ENCODE measurements at regions not wholly inside any gene's neighbourhood (a gene's known extent, or its start where the extent isn't known, plus 50 kb on each side); places are given as distances from the start of the nearest gene placed in this dataset.
"Not testable (repeated sequence)": the region's sequence is repeated elsewhere in the genome, so short reads cannot be mapped to it uniquely, and the experiment has no call there.

DNA sequence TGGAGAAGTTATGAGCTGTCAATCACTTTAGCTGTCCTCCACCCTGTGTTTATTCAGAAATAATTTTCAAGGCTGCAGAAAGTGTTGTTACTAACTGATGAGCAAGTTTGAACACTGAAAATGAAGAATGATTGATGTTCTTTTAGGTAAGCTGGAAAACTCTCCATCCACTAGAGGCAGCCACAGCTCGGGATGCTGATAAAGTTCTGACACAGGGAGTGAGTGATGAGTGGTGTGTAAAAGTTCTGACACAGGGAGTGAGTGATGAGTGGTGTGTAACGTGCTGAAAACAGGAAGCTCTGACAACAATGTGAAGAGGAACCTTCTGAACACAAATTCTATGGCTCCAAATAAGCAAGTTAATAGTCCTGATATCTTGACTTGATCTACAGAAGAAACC, 197.5 kb upstream of the PTBP2 start:
- Mint-ChIP-seq H3K36me3 (no peaks in the 10 kb centered on the region), H3K4me3 (no peak overlapping the region), H3K4me1 (no peaks in the 10 kb centered on the region), H3K27ac (no peak overlapping the region), H3K9me3 (peaks cover 14% of the 10 kb centered on the region), H3K27me3 (no peaks in the 10 kb centered on the region)
- DNase-seq, result no peak

DNA sequence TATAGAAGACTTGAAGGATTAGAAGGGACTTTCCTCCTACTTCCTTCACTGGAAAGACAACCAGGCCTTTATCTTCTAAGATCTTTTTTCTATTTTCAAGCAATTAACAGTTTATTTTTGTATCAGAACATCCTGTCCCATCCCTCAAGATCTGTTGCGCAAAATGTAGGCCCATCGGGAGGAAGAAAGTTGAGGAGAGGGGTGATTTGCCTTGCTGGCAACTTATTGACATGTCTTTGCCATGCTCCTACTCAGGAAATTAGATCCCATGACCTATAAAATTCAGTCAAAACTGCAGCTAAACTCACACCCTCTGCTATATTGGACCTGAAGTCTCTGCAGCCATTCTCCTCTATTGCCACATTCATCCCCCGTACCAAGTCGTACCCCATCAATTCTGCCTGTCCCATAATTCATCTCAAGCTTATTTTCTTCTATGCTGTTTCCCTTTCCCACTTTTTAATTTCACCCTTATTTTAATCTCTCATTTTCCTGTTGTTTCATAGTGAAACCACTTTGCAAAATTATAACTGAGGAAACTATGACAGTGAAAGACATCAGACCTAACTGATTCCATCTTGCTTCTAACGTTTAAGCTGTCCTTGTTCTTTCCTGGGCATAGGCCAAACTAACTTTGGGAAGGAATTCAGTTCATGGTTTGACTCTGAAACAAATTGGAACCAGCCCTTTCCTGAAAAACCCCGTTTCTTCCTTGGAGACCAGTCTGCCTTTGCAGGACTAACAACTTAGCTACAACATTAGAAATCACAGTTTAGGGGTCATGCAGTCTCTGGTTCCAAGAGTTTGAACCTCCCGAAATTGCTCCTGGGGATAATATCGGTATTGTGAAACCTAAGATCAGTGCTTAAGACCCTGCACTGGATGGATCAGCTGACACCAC, 195.7 kb upstream of the PTBP2 start:
- Mint-ChIP-seq H3K27ac (no peak overlapping the region), H3K27me3 (no peaks in the 10 kb centered on the region), H3K4me3 (no peak overlapping the region), H3K36me3 (no peaks in the 10 kb centered on the region), H3K9me3 (peaks cover 14% of the 10 kb centered on the region), H3K4me1 (no peaks in the 10 kb centered on the region)
- DNase-seq, result no peak

- not testable (repeated sequence) for H3K36me3 Mint-ChIP-seq, H3K27ac Mint-ChIP-seq, DNase-seq, H3K4me1 Mint-ChIP-seq, H3K27me3 Mint-ChIP-seq, H3K4me3 Mint-ChIP-seq
- H3K9me3 Mint-ChIP-seq, result peaks cover 18% of the 10 kb centered on the region
Observed at GRCh38 chr1:96528672-96529071, 192.9 kb upstream of the PTBP2 start.

DNA sequence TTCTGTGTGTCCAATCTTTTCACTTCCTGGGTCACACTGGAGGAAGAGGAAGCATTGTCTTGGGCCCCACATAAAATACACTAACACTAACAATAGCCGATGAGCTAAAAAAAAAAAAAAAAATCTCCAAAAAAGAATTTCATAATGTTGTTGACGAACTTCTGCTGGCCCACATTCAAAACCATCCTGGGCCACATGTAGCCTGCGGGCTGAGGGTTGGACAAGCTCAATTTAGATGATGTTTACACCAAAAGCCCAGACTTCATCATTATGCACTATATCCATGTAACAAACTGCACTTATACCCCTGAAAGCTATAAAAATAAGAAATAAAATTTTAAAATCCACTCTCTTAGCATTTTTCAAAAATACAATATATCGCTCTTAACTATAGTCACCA, 187.8 kb upstream of the PTBP2 start:
- H3K27ac Mint-ChIP-seq, result no peak overlapping the region
- H3K9me3 Mint-ChIP-seq, result peaks cover 7% of the 10 kb centered on the region
- no peaks in the 10 kb centered on the region for H3K27me3 Mint-ChIP-seq
- no peak overlapping the region for H3K4me3 Mint-ChIP-seq
- no peaks in the 10 kb centered on the region for H3K36me3 Mint-ChIP-seq
- no peak for DNase-seq
- no peaks in the 10 kb centered on the region for H3K4me1 Mint-ChIP-seq

GRCh38 chr1:96536581-96536980, 185.0 kb upstream of the PTBP2 start:
- Mint-ChIP-seq H3K9me3 (peaks cover 1% of the 10 kb centered on the region), H3K27ac (no peak overlapping the region), H3K27me3 (no peaks in the 10 kb centered on the region), H3K36me3 (no peaks in the 10 kb centered on the region), H3K4me3 (no peak overlapping the region), H3K4me1 (no peaks in the 10 kb centered on the region)
- no peak for DNase-seq

DNA sequence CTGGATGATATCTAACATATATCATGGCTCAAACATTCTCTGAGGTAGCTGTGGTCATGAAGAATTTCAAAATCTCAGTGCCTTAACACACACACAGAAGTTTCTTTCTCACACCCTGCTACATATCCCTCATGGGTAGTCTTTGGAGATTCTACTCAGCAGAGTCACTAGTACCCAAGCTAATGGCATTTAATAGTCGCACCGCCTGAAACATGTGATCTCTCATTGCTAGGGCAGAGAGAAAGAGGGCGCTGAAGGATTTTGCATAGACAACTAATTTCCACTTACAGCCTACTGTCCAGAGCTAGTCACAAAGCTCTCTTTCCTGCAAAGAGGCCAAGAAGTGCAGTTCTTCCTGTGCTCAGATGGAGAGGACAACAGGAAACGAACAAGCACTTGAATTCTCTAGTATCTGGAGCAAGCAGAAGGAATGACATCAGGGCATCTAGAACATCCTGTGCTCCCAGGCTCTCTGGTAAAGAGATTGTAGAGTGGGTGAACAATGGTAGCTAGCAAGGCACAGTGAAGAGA, 183.4 kb upstream of the PTBP2 start:
- Mint-ChIP-seq H3K4me1 (no peaks in the 10 kb centered on the region), H3K27ac (no peak overlapping the region), H3K36me3 (no peaks in the 10 kb centered on the region), H3K27me3 (no peaks in the 10 kb centered on the region), H3K9me3 (no peaks in the 10 kb centered on the region), H3K4me3 (no peak overlapping the region)
- DNase-seq, result no peak

GRCh38 chr1:96538883-96539282, 182.7 kb upstream of the PTBP2 start:
- no peak overlapping the region for H3K4me3 Mint-ChIP-seq
- H3K27me3 Mint-ChIP-seq, result no peaks in the 10 kb centered on the region
- no peak overlapping the region for H3K27ac Mint-ChIP-seq
- H3K36me3 Mint-ChIP-seq, result no peaks in the 10 kb centered on the region
- DNase-seq, result no peak
- no peaks in the 10 kb centered on the region for H3K4me1 Mint-ChIP-seq
- H3K9me3 Mint-ChIP-seq, result no peaks in the 10 kb centered on the region

- no peak overlapping the region for H3K27ac Mint-ChIP-seq
- no peaks in the 10 kb centered on the region for H3K36me3 Mint-ChIP-seq
- DNase-seq, result no peak
- no peak overlapping the region for H3K4me3 Mint-ChIP-seq
- H3K9me3 Mint-ChIP-seq, result no peaks in the 10 kb centered on the region
- H3K27me3 Mint-ChIP-seq, result no peaks in the 10 kb centered on the region
- H3K4me1 Mint-ChIP-seq, result no peaks in the 10 kb centered on the region
Observed at GRCh38 chr1:96541491-96541890, 180.1 kb upstream of the PTBP2 start.

GRCh38 chr1:96544051-96544830, 177.3 kb upstream of the PTBP2 start:
- Mint-ChIP-seq H3K9me3 (no peaks in the 10 kb centered on the region), H3K4me3 (no peak overlapping the region), H3K27me3 (no peaks in the 10 kb centered on the region), H3K4me1 (no peaks in the 10 kb centered on the region), H3K27ac (no peak overlapping the region), H3K36me3 (no peaks in the 10 kb centered on the region)
- DNase-seq, result no peak

- no peak overlapping the region for H3K27ac Mint-ChIP-seq
Observed at GRCh38 chr1:96544831-96545221, 176.8 kb upstream of the PTBP2 start.

DNA sequence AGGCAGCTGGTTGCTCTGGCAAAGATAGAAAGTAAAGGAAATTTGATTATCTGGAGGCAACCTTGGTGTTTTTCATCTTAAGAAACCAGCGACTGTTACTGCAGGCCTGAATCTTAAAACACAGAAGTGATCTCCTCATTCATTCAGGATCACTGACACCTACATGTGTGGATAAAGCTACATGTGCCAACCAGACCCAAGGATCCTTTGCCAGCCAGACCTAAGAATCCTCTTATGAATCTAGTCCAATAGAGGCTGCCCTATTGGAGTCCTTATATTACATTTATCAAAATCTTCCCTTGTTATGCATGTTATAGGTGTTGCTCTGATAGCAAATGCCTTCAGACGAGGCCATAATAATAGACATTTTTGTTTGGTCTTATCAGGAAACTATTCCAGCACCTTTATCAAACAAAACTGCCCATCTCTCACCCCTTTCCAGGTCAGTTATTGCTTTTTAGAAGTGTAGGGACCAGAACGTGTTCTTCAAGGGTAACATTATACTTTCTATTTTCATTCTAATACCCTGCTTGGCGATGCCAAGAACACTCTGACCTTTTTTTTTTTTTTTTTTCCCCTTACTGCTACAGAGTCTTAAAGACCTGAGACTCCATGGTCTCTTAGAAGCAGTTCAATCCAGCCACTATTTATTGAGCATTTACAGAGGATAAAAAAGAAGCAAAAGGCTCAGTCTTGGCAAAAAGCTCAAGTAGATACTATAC, 175.5 kb upstream of the PTBP2 start:
- DNase-seq, result no peak
- Mint-ChIP-seq H3K9me3 (no peaks in the 10 kb centered on the region), H3K27ac (no peak overlapping the region), H3K4me3 (no peak overlapping the region), H3K4me1 (no peaks in the 10 kb centered on the region), H3K36me3 (no peaks in the 10 kb centered on the region), H3K27me3 (no peaks in the 10 kb centered on the region)

More at GRCh38 chr1:96544831-96545221, 176.8 kb upstream of the PTBP2 start:
- Mint-ChIP-seq H3K27me3 (no peaks in the 10 kb centered on the region), H3K36me3 (no peaks in the 10 kb centered on the region), H3K9me3 (no peaks in the 10 kb centered on the region), H3K4me1 (no peaks in the 10 kb centered on the region), H3K4me3 (no peak overlapping the region)
- no peak for DNase-seq

GRCh38 chr1:96550061-96550460, 171.5 kb upstream of the PTBP2 start:
- H3K9me3 Mint-ChIP-seq, result no peaks in the 10 kb centered on the region
- no peaks in the 10 kb centered on the region for H3K4me1 Mint-ChIP-seq
- H3K27ac Mint-ChIP-seq, result no peak overlapping the region
- DNase-seq, result no peak
- no peaks in the 10 kb centered on the region for H3K27me3 Mint-ChIP-seq
- H3K36me3 Mint-ChIP-seq, result no peaks in the 10 kb centered on the region
- no peak overlapping the region for H3K4me3 Mint-ChIP-seq

DNA sequence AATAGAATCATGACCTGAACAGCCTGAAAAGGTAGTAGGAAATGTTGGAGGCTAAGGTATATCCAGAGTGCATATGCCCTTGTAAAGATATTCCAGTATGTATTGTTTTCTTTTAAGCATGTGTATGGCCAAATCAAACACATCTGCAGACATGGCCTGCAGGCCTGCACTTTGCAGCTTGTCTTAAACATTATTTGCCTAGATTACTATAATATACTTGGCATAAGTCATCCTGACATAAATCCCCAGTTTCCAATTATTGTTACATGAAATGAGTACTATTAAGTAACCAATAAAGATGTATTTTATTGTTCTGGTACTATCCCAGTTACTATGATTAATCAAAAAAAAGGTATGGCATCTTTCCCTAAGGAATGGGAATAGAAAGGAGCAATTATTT, 169.1 kb upstream of the PTBP2 start:
- no peak overlapping the region for H3K27ac Mint-ChIP-seq
- H3K4me3 Mint-ChIP-seq, result no peak overlapping the region
- no peaks in the 10 kb centered on the region for H3K27me3 Mint-ChIP-seq
- DNase-seq, result no peak
- no peaks in the 10 kb centered on the region for H3K36me3 Mint-ChIP-seq
- H3K9me3 Mint-ChIP-seq, result no peaks in the 10 kb centered on the region
- no peaks in the 10 kb centered on the region for H3K4me1 Mint-ChIP-seq

- Mint-ChIP-seq H3K4me3 (no peak overlapping the region), H3K36me3 (no peaks in the 10 kb centered on the region), H3K27ac (no peak overlapping the region), H3K27me3 (no peaks in the 10 kb centered on the region), H3K4me1 (no peaks in the 10 kb centered on the region), H3K9me3 (no peaks in the 10 kb centered on the region)
- DNase-seq, result no peak
Observed at GRCh38 chr1:96553811-96554210, 167.8 kb upstream of the PTBP2 start.

DNA sequence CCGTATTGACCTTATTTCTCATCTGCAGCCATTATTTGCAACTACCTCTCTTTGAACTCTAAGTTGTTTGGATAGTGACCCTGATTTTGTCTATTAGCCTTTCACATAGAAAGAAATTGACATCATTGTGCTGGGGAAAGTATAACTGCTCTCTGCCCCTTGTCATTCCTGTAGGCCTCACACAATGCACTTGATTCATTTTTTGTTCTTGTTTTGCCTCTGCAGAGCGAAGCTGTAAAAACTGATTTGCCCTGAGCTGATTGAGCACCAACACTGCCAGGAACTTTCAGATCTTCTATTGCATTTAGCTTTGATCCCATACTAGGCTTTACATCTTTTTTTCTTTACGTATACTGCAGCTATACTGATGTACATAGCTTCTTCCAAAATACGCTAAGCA, 167.2 kb upstream of the PTBP2 start:
- no peak for DNase-seq
- no peaks in the 10 kb centered on the region for H3K36me3 Mint-ChIP-seq
- no peaks in the 10 kb centered on the region for H3K27me3 Mint-ChIP-seq
- no peak overlapping the region for H3K27ac Mint-ChIP-seq
- H3K9me3 Mint-ChIP-seq, result no peaks in the 10 kb centered on the region
- H3K4me3 Mint-ChIP-seq, result no peak overlapping the region
- H3K4me1 Mint-ChIP-seq, result no peaks in the 10 kb centered on the region
